ENCODE measurements at regions not wholly inside any gene's neighbourhood (a gene's known extent, or its start where the extent isn't known, plus 50 kb on each side); places are given as distances from the start of the nearest gene placed in this dataset.

GRCh38 chr6:165206798-165207197 lies 102.6 kb downstream of the C6orf118 start:
- Histone ChIP-seq H3K9me3 (ENCODE audit: control insufficient read depth, low read depth, low read length) (no peaks in the 10 kb centered on the region), H3K4me2 (ENCODE audit: control insufficient read depth, extremely low read depth, insufficient read depth, low read depth, low read length) (no peak overlapping the region), H3K79me2 (ENCODE audit: control insufficient read depth, insufficient read depth, low read length) (no peaks in the 10 kb centered on the region), H3K4me1 (ENCODE audit: control insufficient read depth, extremely low read depth, insufficient read depth, low read length) (no peaks in the 10 kb centered on the region), H3K4me3 (ENCODE audit: control insufficient read depth in 2 of 3, extremely low read depth in 1 of 3, insufficient read depth in 2 of 3, low read depth in 1 of 3, low read length in 3 of 3) (no peak overlapping the region), H3K27me3 (ENCODE audit: control insufficient read depth, extremely low read depth, insufficient read depth, low read length) (no peaks in the 10 kb centered on the region), H3K36me3 (ENCODE audit: control insufficient read depth in 2 of 2, extremely low read depth in 1 of 2, insufficient read depth in 2 of 2, low read length in 2 of 2) (no peaks in the 10 kb centered on the region), H3K27ac (ENCODE audit: control insufficient read depth, insufficient read depth, low read length) (no peak overlapping the region), H4K20me1 (ENCODE audit: control insufficient read depth, extremely low read depth, insufficient read depth, low read length) (no peaks in the 10 kb centered on the region), H2AFZ (ENCODE audit: control insufficient read depth, low read length) (no peak overlapping the region), H3K9me1 (ENCODE audit: control insufficient read depth, extremely low read depth, insufficient read depth, low read length) (no peaks in the 10 kb centered on the region), H3K9ac (ENCODE audit: control insufficient read depth, extremely low read depth, insufficient read depth, low read length) (no peak overlapping the region)
- DNase-seq (ENCODE audit: low read depth, low spot score) = no peak
- TF ChIP-seq CTCF (optimal IDR thresholded peaks at IDR 0.05 in 1 of 3, IDR thresholded peaks at IDR 0.05 in 1 of 3, conservative IDR thresholded peaks at IDR 0.05 in 1 of 3; ENCODE audit: extremely low read depth in 1 of 3, insufficient read depth in 2 of 3, low read length in 3 of 3) (no peak), EZH2 (IDR thresholded peaks at IDR 0.05; ENCODE audit: low read length) (no peak)
- FAIRE-seq = no peak
- dilution Hi-C loops (cut with MboI; ENCODE audit: extremely low pct_ligation_motif_present, low sequenced_read_pairs) = no loop called here

- Histone ChIP-seq H3K27ac (ENCODE audit: control insufficient read depth, insufficient read depth, low read length) (no peak overlapping the region), H3K9ac (ENCODE audit: control insufficient read depth, extremely low read depth, insufficient read depth, low read length) (no peak overlapping the region), H3K4me2 (ENCODE audit: control insufficient read depth, extremely low read depth, insufficient read depth, low read depth, low read length) (no peak overlapping the region), H2AFZ (ENCODE audit: control insufficient read depth, low read length) (no peak overlapping the region), H3K27me3 (ENCODE audit: control insufficient read depth, extremely low read depth, insufficient read depth, low read length) (no peaks in the 10 kb centered on the region), H4K20me1 (ENCODE audit: control insufficient read depth, extremely low read depth, insufficient read depth, low read length) (no peaks in the 10 kb centered on the region), H3K9me1 (ENCODE audit: control insufficient read depth, extremely low read depth, insufficient read depth, low read length) (no peaks in the 10 kb centered on the region), H3K79me2 (ENCODE audit: control insufficient read depth, insufficient read depth, low read length) (no peaks in the 10 kb centered on the region), H3K4me1 (ENCODE audit: control insufficient read depth, extremely low read depth, insufficient read depth, low read length) (no peaks in the 10 kb centered on the region), H3K36me3 (ENCODE audit: control insufficient read depth in 2 of 2, extremely low read depth in 1 of 2, insufficient read depth in 2 of 2, low read length in 2 of 2) (no peaks in the 10 kb centered on the region), H3K9me3 (ENCODE audit: control insufficient read depth, low read depth, low read length) (no peaks in the 10 kb centered on the region), H3K4me3 (ENCODE audit: control insufficient read depth in 2 of 3, extremely low read depth in 1 of 3, insufficient read depth in 2 of 3, low read depth in 1 of 3, low read length in 3 of 3) (no peak overlapping the region)
- no peak for DNase-seq (ENCODE audit: low read depth, low spot score)
- TF ChIP-seq EZH2 (IDR thresholded peaks at IDR 0.05; ENCODE audit: low read length) (no peak), CTCF (optimal IDR thresholded peaks at IDR 0.05 in 1 of 3, IDR thresholded peaks at IDR 0.05 in 1 of 3, conservative IDR thresholded peaks at IDR 0.05 in 1 of 3; ENCODE audit: extremely low read depth in 1 of 3, insufficient read depth in 2 of 3, low read length in 3 of 3) (no peak)
- dilution Hi-C loops (cut with MboI; ENCODE audit: extremely low pct_ligation_motif_present, low sequenced_read_pairs) = no loop called here
- no peak for FAIRE-seq
Observed at GRCh38 chr6:165205632-165206031, 103.8 kb downstream of the C6orf118 start.

All from keratinocyte (primary cell).